Hepatocyte (in vitro differentiated cells): ENCODE measurements at regions not wholly inside any gene's neighbourhood (a gene's known extent, or its start where the extent isn't known, plus 50 kb on each side); places are given as distances from the start of the nearest gene placed in this dataset.
"Not testable (repeated sequence)": the region's sequence is repeated elsewhere in the genome, so short reads cannot be mapped to it uniquely, and the experiment has no call there.

Experiments used
- DNase-seq: peaks from one replicate; pipeline ENCODE4 v3.0.0-alpha.2; 2016; ENCODE audit warnings: low spot score
- H2AFZ ChIP-seq: fragments of 200-600 bp; sonication (generic); 2 replicates; pipeline ENCODE4 v1.6.0; 2016; ENCODE audit warnings: antibody characterized with exemption, mild to moderate bottlenecking
- H3K27ac ChIP-seq: fragments of 200-600 bp; sonication (generic); 2 replicates; pipeline ENCODE4 v1.5.1; 2016; ENCODE audit warnings: mild to moderate bottlenecking
- H3K27me3 ChIP-seq: fragments of 200-600 bp; sonication (generic); 2 replicates; pipeline ENCODE4 v1.6.1; 2016
- H3K36me3 ChIP-seq: fragments of 200-600 bp; sonication (generic); replicated peaks from 2 replicates; pipeline ENCODE4 v1.5.1; 2016; ENCODE audit warnings: low read depth; ENCODE audit not compliant: insufficient read depth
- H3K4me1 ChIP-seq: fragments of 200-600 bp; sonication (generic); 2 replicates; pipeline ENCODE4 v1.5.1; 2016; ENCODE audit warnings: mild to moderate bottlenecking, moderate library complexity; ENCODE audit not compliant: insufficient read depth
- H3K4me2 ChIP-seq: fragments of 200-600 bp; sonication (generic); 2 replicates; pipeline ENCODE4 v1.6.0; 2016
- H3K4me3 ChIP-seq: fragments of 200-600 bp; sonication (generic); 2 replicates; pipeline ENCODE4 v1.5.1; 2016; ENCODE audit warnings: mild to moderate bottlenecking
- H3K79me2 ChIP-seq: fragments of 200-600 bp; sonication (generic); 2 replicates; pipeline ENCODE4 v1.6.0; 2017; ENCODE audit warnings: mild to moderate bottlenecking
- H3K9me2 ChIP-seq: fragments of 200-600 bp; sonication (generic); replicated peaks from 2 replicates; pipeline ENCODE4 v1.6.0; 2017; ENCODE audit warnings: mild to moderate bottlenecking; ENCODE audit not compliant: insufficient read depth
- H3K9me3 ChIP-seq: fragments of 200-600 bp; sonication (generic); 2 replicates; pipeline ENCODE4 v1.5.1; 2016; ENCODE audit warnings: low read depth, mild to moderate bottlenecking
- H4K20me1 ChIP-seq: fragments of 200-600 bp; sonication (generic); 2 replicates; pipeline ENCODE4 v1.6.0; 2016; ENCODE audit warnings: mild to moderate bottlenecking; ENCODE audit not compliant: insufficient read depth, poor library complexity, severe bottlenecking
- CTCF ChIP-seq: fragments of 200-600 bp; sonication (generic); IDR thresholded peaks from 2 replicates; pipeline ENCODE4 v1.5.1; 2016; ENCODE audit warnings: antibody characterized with exemption, mild to moderate bottlenecking; ENCODE audit not compliant: poor library complexity
- EZH2 ChIP-seq: fragments of 200-600 bp; sonication (generic); IDR thresholded peaks from 2 replicates; pipeline ENCODE4 v1.6.1; 2016; ENCODE audit warnings: antibody characterized with exemption, mild to moderate bottlenecking, borderline replicate concordance
- EZH2phosphoT487 ChIP-seq: fragments of 200-600 bp; sonication (generic); IDR thresholded peaks from one replicate; pipeline ENCODE4 v1.6.1; 2018; ENCODE audit warnings: antibody characterized with exemption, mild to moderate bottlenecking, low read depth, moderate library complexity; ENCODE audit not compliant: unreplicated experiment, severe bottlenecking
- WGBS: methylation state at CpG from one replicate; pipeline ENCODE4 v1.1.6; 2016; ENCODE audit warnings: low lambda C conversion rate; ENCODE audit errors: missing lambda C conversion rate; 5-methylcytosine and 5-hydroxymethylcytosine counted together

GRCh38 chr2:109724533-109725460 is 69.3 kb upstream of the RGPD5 start:
- Histone ChIP-seq H3K4me3 (no peak overlapping the region), H3K4me1 (peaks cover 6% of the 10 kb centered on the region), H3K36me3 (no peaks in the 10 kb centered on the region), H2AFZ (no peak overlapping the region), H3K4me2 (no peak overlapping the region), H3K9me2 (no peaks in the 10 kb centered on the region), H4K20me1 (no peaks in the 10 kb centered on the region), H3K9me3 (no peaks in the 10 kb centered on the region), H3K27me3 (no peaks in the 10 kb centered on the region), H3K27ac (no peak overlapping the region), H3K79me2 (no peaks in the 10 kb centered on the region)
- 98% methylated on average over 9 of the region's 9 CpGs for WGBS
- TF ChIP-seq EZH2phosphoT487 (no peak), EZH2 (no peak), CTCF (no peak)
- no peak for DNase-seq

GRCh38 chr2:109726379-109727270 is 67.5 kb upstream of the RGPD5 start:
- TF ChIP-seq EZH2 (no peak), EZH2phosphoT487 (no peak)
- no peak overlapping the region for H2AFZ ChIP-seq
- H3K4me1 ChIP-seq = peaks cover 6% of the 10 kb centered on the region
- DNase-seq = no peak
- H3K79me2 ChIP-seq = no peaks in the 10 kb centered on the region
- no peak overlapping the region for H3K27ac ChIP-seq
- no peaks in the 10 kb centered on the region for H3K27me3 ChIP-seq
- no peaks in the 10 kb centered on the region for H3K9me2 ChIP-seq
- H3K4me2 ChIP-seq = no peak overlapping the region
- WGBS = 81% methylated on average over 16 of the region's 16 CpGs
- no peaks in the 10 kb centered on the region for H3K36me3 ChIP-seq
- H4K20me1 ChIP-seq = no peaks in the 10 kb centered on the region
- H3K9me3 ChIP-seq = no peaks in the 10 kb centered on the region
- H3K4me3 ChIP-seq = no peak overlapping the region

GRCh38 chr2:109727929-109728447 is 66.1 kb upstream of the RGPD5 start:
- WGBS = 97% methylated on average over 4 of the region's 4 CpGs
- Histone ChIP-seq H3K27ac (no peak overlapping the region), H3K27me3 (no peaks in the 10 kb centered on the region), H3K4me1 (no peaks in the 10 kb centered on the region), H3K79me2 (no peaks in the 10 kb centered on the region), H2AFZ (no peak overlapping the region), H3K9me3 (no peaks in the 10 kb centered on the region), H3K4me3 (no peak overlapping the region), H4K20me1 (no peaks in the 10 kb centered on the region), H3K9me2 (no peaks in the 10 kb centered on the region), H3K4me2 (no peak overlapping the region), H3K36me3 (no peaks in the 10 kb centered on the region)
- TF ChIP-seq CTCF (no peak), EZH2 (no peak), EZH2phosphoT487 (no peak)
- no peak for DNase-seq

GRCh38 chr2:109733746-109734145 is 60.4 kb upstream of the RGPD5 start:
- not testable (repeated sequence) for H3K27me3 ChIP-seq, H4K20me1 ChIP-seq, H3K79me2 ChIP-seq, H3K4me3 ChIP-seq, H3K27ac ChIP-seq, H2AFZ ChIP-seq, H3K9me3 ChIP-seq, H3K36me3 ChIP-seq, H3K4me1 ChIP-seq, H3K4me2 ChIP-seq, H3K9me2 ChIP-seq, DNase-seq
- over 99% methylated on average over 14 of the region's 14 CpGs for WGBS
